Vagina (tissue), 2 donors: ENCODE measurements at regions not wholly inside any gene's neighbourhood (a gene's known extent, or its start where the extent isn't known, plus 50 kb on each side); places are given as distances from the start of the nearest gene placed in this dataset.

ENCODE experiments used
- CTCF ChIP-seq, 3 experiments: fragments of 450-650 bp in 2 of 3; fragments of 200-600 bp in 1 of 3; sonication (generic) in 1 of 3; IDR thresholded peaks; one replicate each; pipeline ENCODE4 v1.5.1; 2017 to 2019; ENCODE audit warnings: antibody characterized with exemption in 3 of 3, mild to moderate bottlenecking in 2 of 3, moderate library complexity in 2 of 3
- POLR2A ChIP-seq, 2 donors: fragments of 450-650 bp; IDR thresholded peaks; one replicate each; pipeline ENCODE4 v1.6.1; 2017; ENCODE audit warnings: antibody characterized with exemption in 2 of 2, mild to moderate bottlenecking in 2 of 2, moderate library complexity in 2 of 2

- TF ChIP-seq CTCF (IDR thresholded peaks at IDR 0.05) (no peak), POLR2A (IDR thresholded peaks at IDR 0.05) (no peak)
These were observed 133.1 kb upstream of the CBLB start for GRCh38 chr3:106001923-106002322.
